ENCODE measurements at regions not wholly inside any gene's neighbourhood (a gene's known extent, or its start where the extent isn't known, plus 50 kb on each side); places are given as distances from the start of the nearest gene placed in this dataset.
"Not testable (repeated sequence)": the region's sequence is repeated elsewhere in the genome, so short reads cannot be mapped to it uniquely, and the experiment has no call there.

- no peak overlapping the region for H3K4me3 ChIP-seq (ENCODE audit: low read length)
- TF ChIP-seq CTCF (conservative IDR thresholded peaks at IDR 0.05; ENCODE audit: low read depth, low read length) = no peak
- no peak for DNase-seq (ENCODE audit: low read depth)
Observed at GRCh38 chr17:83024218-83024971, 55.0 kb upstream of the METRNL start.

GRCh38 chr17:83025636-83026280, 53.7 kb upstream of the METRNL start:
- no peak for DNase-seq (ENCODE audit: low read depth)
- TF ChIP-seq CTCF (conservative IDR thresholded peaks at IDR 0.05; ENCODE audit: low read depth, low read length) = no peak
- H3K4me3 ChIP-seq (ENCODE audit: low read length) = no peak overlapping the region

- no peak for TF ChIP-seq CTCF (conservative IDR thresholded peaks at IDR 0.05; ENCODE audit: low read depth, low read length)
- no peak for DNase-seq (ENCODE audit: low read depth)
Observed at GRCh38 chr17:83026311-83026811, 53.0 kb upstream of the METRNL start.

GRCh38 chr17:83026921-83027320, 52.5 kb upstream of the METRNL start:
- H3K4me3 ChIP-seq (ENCODE audit: low read length); DNase-seq (ENCODE audit: low read depth): not testable (repeated sequence)

More at GRCh38 chr17:83026311-83026811, 53.0 kb upstream of the METRNL start:
- H3K4me3 ChIP-seq (ENCODE audit: low read length) = no peak overlapping the region

- no peak for TF ChIP-seq CTCF (conservative IDR thresholded peaks at IDR 0.05; ENCODE audit: low read depth, low read length)
- no peak for DNase-seq (ENCODE audit: low read depth)
- no peak overlapping the region for H3K4me3 ChIP-seq (ENCODE audit: low read length)
Observed at GRCh38 chr17:83028851-83029250, 50.6 kb upstream of the METRNL start.

- TF ChIP-seq CTCF (conservative IDR thresholded peaks at IDR 0.05; ENCODE audit: low read depth, low read length) = no peak
- H3K4me3 ChIP-seq (ENCODE audit: low read length) = no peak overlapping the region
- DNase-seq (ENCODE audit: low read depth) = no peak
Observed at GRCh38 chr17:83029571-83029970, 49.8 kb upstream of the METRNL start.

All from retinal pigment epithelial cell (primary cell).